ENCODE measurements at regions not wholly inside any gene's neighbourhood (a gene's known extent, or its start where the extent isn't known, plus 50 kb on each side); places are given as distances from the start of the nearest gene placed in this dataset.

DNA sequence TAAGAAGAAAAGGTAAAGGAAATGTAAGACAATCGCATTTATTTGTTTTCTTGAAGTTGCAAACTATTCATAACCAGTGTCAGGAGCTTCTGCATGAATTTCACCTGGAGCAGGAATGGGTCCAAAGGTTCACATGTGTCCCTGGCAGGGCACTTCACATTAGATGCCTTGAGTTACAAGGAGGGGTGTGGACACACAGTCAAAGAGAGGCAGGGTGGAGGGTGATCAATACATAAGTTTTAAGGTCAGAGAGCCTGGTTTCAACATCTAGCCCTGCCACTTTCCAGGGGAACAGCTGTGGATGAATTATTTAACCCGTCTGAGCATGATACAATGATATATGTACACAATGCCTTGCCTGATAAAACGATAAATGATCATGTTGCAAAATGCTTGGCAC lies 321.4 kb downstream of the CYP26B1 start:
- TF ChIP-seq GABPA (IDR thresholded peaks at IDR 0.05; ENCODE audit: low read depth) (no peak), CTCF (IDR thresholded peaks at IDR 0.05; ENCODE audit: insufficient read depth, low read length) (no peak), REST (IDR thresholded peaks at IDR 0.05; ENCODE audit: insufficient replicate concordance, low read depth) (no peak), SPI1 (IDR thresholded peaks at IDR 0.05; ENCODE audit: borderline replicate concordance, low read depth) (no peak), POLR2AphosphoS5 (IDR thresholded peaks at IDR 0.05; ENCODE audit: low read depth) (no peak)

Measured in HL-60 (cell line).